PC-9 (cell line): ENCODE measurements at regions not wholly inside any gene's neighbourhood (a gene's known extent, or its start where the extent isn't known, plus 50 kb on each side); places are given as distances from the start of the nearest gene placed in this dataset.

Source experiments
- BruUV-seq: library from RNA; stranded (reverse); fragments of 400-500 nt; replicated peaks from 2 replicates; lab custom pipeline; 2021; lab: Mats Ljungman, UMichigan
- CTCF ChIA-PET: fragments of 300-600 bp; sonication (Branson Sonifier 250); formaldehyde crosslinking; loops from one replicate; lab custom pipeline; 2022; ENCODE audit warnings: antibody characterized with exemption; lab: Charles Lee
- POLR2A ChIA-PET: fragments of 300-600 bp; sonication (Branson Sonifier 250); formaldehyde crosslinking; loops from one replicate; lab custom pipeline; 2022; ENCODE audit warnings: antibody characterized with exemption; ENCODE audit not compliant: unreplicated experiment; lab: Charles Lee
- DNase-seq, 2 experiments: peaks; one replicate each; pipeline versions ENCODE4 v3.0.0 to v3.0.0-alpha.2; 2015 to 2022; ENCODE audit warnings: mixed read lengths in 1 of 2
- H2AFZ ChIP-seq: fragments of 200-600 bp; sonication (generic); 2 replicates; pipeline ENCODE4 v1.8.1; 2017; ENCODE audit warnings: antibody characterized with exemption
- H3F3A ChIP-seq: fragments of 200-600 bp; sonication (generic); 2 replicates; pipeline ENCODE4 v1.8.1; 2017; ENCODE audit warnings: antibody characterized with exemption, mild to moderate bottlenecking, low read depth; ENCODE audit not compliant: insufficient read depth
- H3K27ac ChIP-seq: fragments of 200-600 bp; sonication (generic); 2 replicates; pipeline ENCODE4 v1.6.1; 2016; ENCODE audit warnings: mixed run types
- H3K27me3 ChIP-seq: fragments of 200-600 bp; sonication (generic); 2 replicates; pipeline ENCODE4 v1.6.1; 2016; ENCODE audit warnings: low read depth, mixed run types; ENCODE audit not compliant: insufficient read depth
- H3K36me3 ChIP-seq: fragments of 200-600 bp; sonication (generic); 2 replicates; pipeline ENCODE4 v1.6.1; 2016; ENCODE audit warnings: low read depth, mixed run types
- H3K4me1 ChIP-seq: fragments of 200-600 bp; sonication (generic); replicated peaks from 2 replicates; pipeline ENCODE4 v1.6.1; 2016; ENCODE audit warnings: mixed run types; ENCODE audit not compliant: insufficient read depth
- H3K4me2 ChIP-seq: fragments of 200-600 bp; sonication (generic); 2 replicates; pipeline ENCODE4 v1.6.1; 2017; ENCODE audit warnings: mixed run types
- H3K4me3 ChIP-seq: fragments of 200-600 bp; sonication (generic); 2 replicates; pipeline ENCODE4 v1.6.1; 2016; ENCODE audit warnings: mixed run types
- H3K79me2 ChIP-seq: fragments of 200-600 bp; sonication (generic); 2 replicates; pipeline ENCODE4 v1.6.1; 2017; ENCODE audit warnings: low read depth, mixed run types
- H3K9me2 ChIP-seq: fragments of 200-600 bp; sonication (generic); 2 replicates; pipeline ENCODE4 v1.8.1; 2017; ENCODE audit warnings: mild to moderate bottlenecking; ENCODE audit not compliant: insufficient read depth
- H3K9me3 ChIP-seq: fragments of 200-600 bp; sonication (generic); 2 replicates; pipeline ENCODE4 v1.8.1; 2016; ENCODE audit warnings: low read depth; ENCODE audit not compliant: insufficient read depth
- H4K20me1 ChIP-seq: fragments of 200-600 bp; sonication (generic); 2 replicates; pipeline ENCODE4 v1.8.1; 2017; ENCODE audit not compliant: insufficient read depth
- EZH2 ChIP-seq: fragments of 200-600 bp; sonication (generic); IDR thresholded peaks from 2 replicates; pipeline ENCODE4 v1.8.0; 2017; ENCODE audit warnings: antibody characterized with exemption, low read depth
- intact Hi-C: fragments of 100-400 bp; cut with micrococcal nuclease; formaldehyde crosslinking; loops from one replicate; pipeline ENCODE4 v1.10.0; 2022; ENCODE audit not compliant: unreplicated experiment
- TF ChIP-seq, protein P1 (sequence below): fragments of 200-600 bp; sonication (generic); conservative IDR thresholded peaks from 2 replicates; pipeline ENCODE4 v1.6.1; 2017; ENCODE audit warnings: mixed run types, antibody characterized with exemption, mild to moderate bottlenecking, moderate library complexity

DNA sequence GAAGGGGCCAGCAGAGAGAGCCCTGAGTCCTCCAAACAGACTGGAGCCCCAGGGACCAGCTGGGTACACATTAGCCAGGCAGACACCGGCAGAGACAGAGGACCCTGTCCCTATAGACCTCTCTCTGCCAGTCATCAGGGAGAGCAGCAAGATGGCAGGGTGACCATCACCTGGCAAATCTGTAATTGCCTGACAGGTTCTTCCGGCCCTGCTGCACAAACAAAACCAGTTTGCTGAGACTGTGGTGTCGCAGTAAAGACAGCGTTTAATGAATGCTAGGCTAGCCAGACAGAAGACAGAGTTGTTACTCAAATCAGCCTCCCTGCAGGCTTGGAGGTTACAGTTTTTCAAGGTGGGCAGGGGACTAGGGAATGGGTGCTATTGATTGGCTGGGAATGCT is 618.9 kb downstream of the NPHP4 start:
- no TSS peak for BruUV-seq
- ChIA-PET CTCF (no interaction called here), POLR2A (no interaction called here)
- Histone ChIP-seq H3K27me3 (no peaks in the 10 kb centered on the region), H3F3A (no peaks in the 10 kb centered on the region), H3K9me2 (no peaks in the 10 kb centered on the region), H3K4me2 (no peak overlapping the region), H2AFZ (no peak overlapping the region), H3K4me3 (no peak overlapping the region), H3K27ac (no peak overlapping the region), H4K20me1 (no peaks in the 10 kb centered on the region), H3K9me3 (no peaks in the 10 kb centered on the region), H3K79me2 (no peaks in the 10 kb centered on the region), H3K36me3 (no peaks in the 10 kb centered on the region), H3K4me1 (0 out of 2 replicates have a peak, but pooled peaks cover 6% of the 10 kb centered on the region)
- no peak for DNase-seq
- intact Hi-C loops, result no loop called here
- TF ChIP-seq EZH2, result no peak
- TF ChIP-seq, protein P1, sequence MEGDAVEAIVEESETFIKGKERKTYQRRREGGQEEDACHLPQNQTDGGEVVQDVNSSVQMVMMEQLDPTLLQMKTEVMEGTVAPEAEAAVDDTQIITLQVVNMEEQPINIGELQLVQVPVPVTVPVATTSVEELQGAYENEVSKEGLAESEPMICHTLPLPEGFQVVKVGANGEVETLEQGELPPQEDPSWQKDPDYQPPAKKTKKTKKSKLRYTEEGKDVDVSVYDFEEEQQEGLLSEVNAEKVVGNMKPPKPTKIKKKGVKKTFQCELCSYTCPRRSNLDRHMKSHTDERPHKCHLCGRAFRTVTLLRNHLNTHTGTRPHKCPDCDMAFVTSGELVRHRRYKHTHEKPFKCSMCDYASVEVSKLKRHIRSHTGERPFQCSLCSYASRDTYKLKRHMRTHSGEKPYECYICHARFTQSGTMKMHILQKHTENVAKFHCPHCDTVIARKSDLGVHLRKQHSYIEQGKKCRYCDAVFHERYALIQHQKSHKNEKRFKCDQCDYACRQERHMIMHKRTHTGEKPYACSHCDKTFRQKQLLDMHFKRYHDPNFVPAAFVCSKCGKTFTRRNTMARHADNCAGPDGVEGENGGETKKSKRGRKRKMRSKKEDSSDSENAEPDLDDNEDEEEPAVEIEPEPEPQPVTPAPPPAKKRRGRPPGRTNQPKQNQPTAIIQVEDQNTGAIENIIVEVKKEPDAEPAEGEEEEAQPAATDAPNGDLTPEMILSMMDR, result no peak

GRCh38 chr1:5371270-5371669 is 621.0 kb downstream of the NPHP4 start:
- Histone ChIP-seq H3K9me2 (no peaks in the 10 kb centered on the region), H4K20me1 (no peaks in the 10 kb centered on the region), H3K27ac (no peak overlapping the region), H3K4me3 (no peak overlapping the region), H3K4me2 (no peak overlapping the region), H3F3A (no peaks in the 10 kb centered on the region), H3K9me3 (no peaks in the 10 kb centered on the region), H3K36me3 (no peaks in the 10 kb centered on the region), H2AFZ (no peak overlapping the region), H3K27me3 (no peaks in the 10 kb centered on the region), H3K4me1 (0 out of 2 replicates have a peak, but pooled peaks cover 6% of the 10 kb centered on the region), H3K79me2 (no peaks in the 10 kb centered on the region)
- ChIA-PET CTCF (no interaction called here), POLR2A (no interaction called here)
- BruUV-seq, result no TSS peak
- TF ChIP-seq, protein P1, result no peak
- TF ChIP-seq EZH2, result no peak
- intact Hi-C loops, result no loop called here
- no peak for DNase-seq

- peak in 1 of 2 experiments; percentile 36 for DNase-seq
- Histone ChIP-seq H3K79me2 (no peaks in the 10 kb centered on the region), H3K36me3 (no peaks in the 10 kb centered on the region), H3K4me3 (no peak overlapping the region), H3K27me3 (no peaks in the 10 kb centered on the region), H2AFZ (no peak overlapping the region), H3F3A (no peaks in the 10 kb centered on the region), H3K4me1 (0 out of 2 replicates have a peak, but pooled peaks cover 6% of the 10 kb centered on the region), H4K20me1 (no peaks in the 10 kb centered on the region), H3K27ac (no peak overlapping the region), H3K4me2 (no peak overlapping the region), H3K9me3 (no peaks in the 10 kb centered on the region), H3K9me2 (no peaks in the 10 kb centered on the region)
- intact Hi-C loops, result no loop called here
- no TSS peak for BruUV-seq
- CTCF ChIA-PET, result no interaction called here
- POLR2A ChIA-PET, result no interaction called here
- TF ChIP-seq, protein P1, result no peak
- no peak for TF ChIP-seq EZH2
These were observed 621.9 kb downstream of the NPHP4 start for GRCh38 chr1:5370311-5370710.
